A673 (cell line): ENCODE measurements at regions not wholly inside any gene's neighbourhood (a gene's known extent, or its start where the extent isn't known, plus 50 kb on each side); places are given as distances from the start of the nearest gene placed in this dataset.

Source experiments
- BruUV-seq: library from RNA; stranded (reverse); fragments of 400-500 nt; replicated peaks from 2 replicates; lab custom pipeline; 2021; lab: Mats Ljungman, UMichigan
- CTCF ChIA-PET: fragments of 300-600 bp; sonication (Branson Sonifier 250); formaldehyde crosslinking; loops from one replicate; lab custom pipeline; 2022; ENCODE audit warnings: antibody characterized with exemption; lab: Charles Lee
- POLR2A ChIA-PET: fragments of 300-600 bp; sonication (Branson Sonifier 250); formaldehyde crosslinking; loops from one replicate; lab custom pipeline; 2022; ENCODE audit warnings: antibody characterized with exemption; ENCODE audit not compliant: low non-redundant PET; lab: Charles Lee
- DNase-seq: peaks from one replicate; pipeline ENCODE4 v3.0.0-alpha.2; 2015; ENCODE audit warnings: low spot score
- H3K27ac ChIP-seq: fragments of 200-600 bp; sonication (generic); 2 replicates; pipeline ENCODE4 v1.5.1; 2016; ENCODE audit warnings: mixed run types, low read depth, mild to moderate bottlenecking, mixed read lengths, antibody characterized with exemption, low read length; ENCODE audit not compliant: poor library complexity, severe bottlenecking
- H3K27me3 ChIP-seq: fragments of 200-600 bp; sonication (generic); replicated peaks from 2 replicates; pipeline ENCODE4 v1.6.1; 2017; ENCODE audit warnings: mixed run types, low read depth, mild to moderate bottlenecking, mixed read lengths, antibody characterized with exemption, low read length; ENCODE audit not compliant: insufficient read depth, poor library complexity
- H3K36me3 ChIP-seq: fragments of 200-600 bp; sonication (generic); 2 replicates; pipeline ENCODE4 v1.6.1; 2016; ENCODE audit warnings: mixed run types, mild to moderate bottlenecking, mixed read lengths, antibody characterized with exemption, low read length; ENCODE audit not compliant: insufficient read depth, poor library complexity, severe bottlenecking
- H3K4me1 ChIP-seq: fragments of 200-600 bp; sonication (generic); 2 replicates; pipeline ENCODE4 v1.6.1; 2017; ENCODE audit warnings: mixed run types, mild to moderate bottlenecking, mixed read lengths, antibody characterized with exemption, low read length; ENCODE audit not compliant: insufficient read depth, poor library complexity, severe bottlenecking
- H3K4me3 ChIP-seq: fragments of 200-600 bp; sonication (generic); 2 replicates; pipeline ENCODE4 v1.5.1; 2016; ENCODE audit warnings: low read depth, mixed run types, mild to moderate bottlenecking, mixed read lengths, low read length; ENCODE audit not compliant: poor library complexity, severe bottlenecking
- H3K9me3 ChIP-seq: fragments of 200-600 bp; sonication (generic); 2 replicates; pipeline ENCODE4 v1.6.1; 2016; ENCODE audit warnings: mixed run types, low read depth, mild to moderate bottlenecking, mixed read lengths, antibody characterized with exemption, low read length; ENCODE audit not compliant: poor library complexity, severe bottlenecking
- EZH2 ChIP-seq: fragments of 200-600 bp; sonication (generic); IDR thresholded peaks from 2 replicates; pipeline ENCODE4 v1.6.1; 2017; ENCODE audit warnings: borderline replicate concordance, low read depth, mild to moderate bottlenecking, mixed read lengths, antibody characterized with exemption, low read length; ENCODE audit not compliant: poor library complexity, severe bottlenecking
- intact Hi-C: fragments of 100-400 bp; cut with micrococcal nuclease; formaldehyde crosslinking; loops from one replicate; pipeline ENCODE4 v1.10.0; 2022; ENCODE audit not compliant: unreplicated experiment
- TF ChIP-seq, protein P1 (sequence below): fragments of 300-800, 200-600 bp; sonication (generic); conservative IDR thresholded peaks from 2 replicates; pipeline ENCODE4 v1.5.1; 2017; ENCODE audit warnings: low read depth, mild to moderate bottlenecking, antibody characterized with exemption, low read length, moderate library complexity, mixed read lengths

DNA sequence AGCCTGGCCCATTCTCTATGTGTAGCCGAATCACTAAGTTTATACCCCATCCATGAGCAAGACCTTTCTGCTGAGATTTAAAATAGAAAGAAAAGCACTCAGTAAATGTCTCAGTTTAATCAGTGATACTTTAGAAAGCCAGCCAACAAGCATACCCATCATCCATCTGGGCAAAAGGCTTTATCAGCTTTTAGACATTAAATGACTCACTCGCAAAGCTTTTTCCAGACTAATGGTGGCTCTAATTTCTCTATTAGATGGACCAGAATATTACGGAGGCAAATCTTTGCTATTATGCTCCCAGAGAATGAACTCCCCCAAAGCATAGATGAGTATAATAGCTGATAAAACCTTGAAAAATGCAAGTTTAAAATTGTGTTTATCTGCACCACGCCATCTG lies 727.8 kb downstream of the GBE1 start:
- ChIA-PET CTCF (no interaction called here), POLR2A (no interaction called here)
- intact Hi-C loops, result no loop called here
- DNase-seq, result no peak
- Histone ChIP-seq H3K36me3 (no peaks in the 10 kb centered on the region), H3K4me3 (no peak overlapping the region), H3K27me3 (no peaks in the 10 kb centered on the region), H3K9me3 (peaks cover 4% of the 10 kb centered on the region), H3K27ac (no peak overlapping the region), H3K4me1 (no peaks in the 10 kb centered on the region)
- no peak for TF ChIP-seq EZH2
- TF ChIP-seq, protein P1, sequence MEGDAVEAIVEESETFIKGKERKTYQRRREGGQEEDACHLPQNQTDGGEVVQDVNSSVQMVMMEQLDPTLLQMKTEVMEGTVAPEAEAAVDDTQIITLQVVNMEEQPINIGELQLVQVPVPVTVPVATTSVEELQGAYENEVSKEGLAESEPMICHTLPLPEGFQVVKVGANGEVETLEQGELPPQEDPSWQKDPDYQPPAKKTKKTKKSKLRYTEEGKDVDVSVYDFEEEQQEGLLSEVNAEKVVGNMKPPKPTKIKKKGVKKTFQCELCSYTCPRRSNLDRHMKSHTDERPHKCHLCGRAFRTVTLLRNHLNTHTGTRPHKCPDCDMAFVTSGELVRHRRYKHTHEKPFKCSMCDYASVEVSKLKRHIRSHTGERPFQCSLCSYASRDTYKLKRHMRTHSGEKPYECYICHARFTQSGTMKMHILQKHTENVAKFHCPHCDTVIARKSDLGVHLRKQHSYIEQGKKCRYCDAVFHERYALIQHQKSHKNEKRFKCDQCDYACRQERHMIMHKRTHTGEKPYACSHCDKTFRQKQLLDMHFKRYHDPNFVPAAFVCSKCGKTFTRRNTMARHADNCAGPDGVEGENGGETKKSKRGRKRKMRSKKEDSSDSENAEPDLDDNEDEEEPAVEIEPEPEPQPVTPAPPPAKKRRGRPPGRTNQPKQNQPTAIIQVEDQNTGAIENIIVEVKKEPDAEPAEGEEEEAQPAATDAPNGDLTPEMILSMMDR, result no peak
- BruUV-seq, result no TSS peak

DNA sequence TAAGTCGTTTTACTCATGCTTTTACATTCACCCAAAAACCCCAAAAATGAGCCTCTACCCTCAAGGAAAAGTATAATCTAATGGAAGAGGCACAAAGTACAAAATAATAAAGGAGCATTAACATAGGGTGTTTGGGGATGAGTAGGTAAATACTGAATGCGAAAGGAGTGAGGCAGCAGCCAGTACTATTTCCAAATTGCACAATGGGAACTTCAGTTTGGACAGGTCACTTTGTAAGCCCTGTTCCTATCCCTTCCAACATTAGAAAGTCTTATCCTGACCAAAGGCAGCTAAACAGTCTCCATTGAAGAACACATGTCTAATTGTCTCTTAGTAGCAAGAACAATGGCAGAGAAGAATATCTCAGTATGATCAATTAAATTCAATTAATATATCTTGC lies 728.3 kb downstream of the GBE1 start:
- Histone ChIP-seq H3K4me1 (no peaks in the 10 kb centered on the region), H3K9me3 (peaks cover 4% of the 10 kb centered on the region), H3K4me3 (no peak overlapping the region), H3K27ac (no peak overlapping the region), H3K36me3 (no peaks in the 10 kb centered on the region), H3K27me3 (no peaks in the 10 kb centered on the region)
- DNase-seq, result no peak
- ChIA-PET CTCF (no interaction called here), POLR2A (no interaction called here)
- BruUV-seq, result no TSS peak
- intact Hi-C loops, result no loop called here
- TF ChIP-seq EZH2, result no peak
- TF ChIP-seq, protein P1, result no peak

DNA sequence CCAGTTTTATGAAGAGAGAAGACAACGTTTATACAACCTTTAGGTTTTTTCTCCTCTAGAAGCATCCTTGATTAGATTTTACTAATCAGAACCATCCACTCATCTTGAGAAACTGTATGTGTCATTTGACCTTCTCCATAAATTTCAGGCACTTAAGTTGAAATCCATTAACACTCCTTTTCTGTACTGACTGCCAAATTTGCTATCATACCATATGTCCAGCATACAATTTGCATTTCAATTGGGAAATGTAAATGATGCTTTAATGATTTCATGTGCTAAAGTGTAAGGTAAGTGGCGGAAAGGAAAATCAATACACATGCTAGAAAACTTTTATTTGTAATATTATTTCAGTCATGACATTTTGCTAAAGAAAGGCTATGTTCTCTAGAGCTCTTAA lies 731.6 kb downstream of the GBE1 start:
- ChIA-PET POLR2A (no interaction called here), CTCF (no interaction called here)
- TF ChIP-seq EZH2, result no peak
- Histone ChIP-seq H3K9me3 (peaks cover 4% of the 10 kb centered on the region), H3K4me3 (no peak overlapping the region), H3K27ac (no peak overlapping the region), H3K36me3 (no peaks in the 10 kb centered on the region), H3K4me1 (no peaks in the 10 kb centered on the region), H3K27me3 (no peaks in the 10 kb centered on the region)
- intact Hi-C loops, result no loop called here
- no peak for DNase-seq
- BruUV-seq, result no TSS peak

DNA sequence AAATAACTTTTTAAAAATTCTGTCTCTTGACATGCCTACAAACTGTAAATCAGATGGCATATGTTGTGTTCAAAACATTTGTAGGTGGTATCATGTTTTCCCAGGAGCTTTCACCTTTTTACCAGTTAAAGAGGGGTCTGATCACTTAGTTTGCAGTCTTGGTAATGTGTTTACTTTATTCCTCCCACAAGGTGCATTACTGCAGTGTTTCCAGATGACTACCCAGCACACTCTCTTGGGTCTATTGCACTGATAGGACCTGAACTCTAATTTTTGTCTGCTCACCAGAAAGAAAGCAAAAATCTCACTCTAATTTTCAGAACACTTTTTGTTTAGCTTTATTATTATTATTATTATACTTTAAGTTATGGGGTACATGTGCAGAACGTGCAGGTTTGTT lies 734.1 kb downstream of the GBE1 start:
- POLR2A ChIA-PET, result no interaction called here

More for the DNA sequence above, 734.1 kb downstream of the GBE1 start:
- no peak for DNase-seq
- Histone ChIP-seq H3K4me3 (no peak overlapping the region), H3K27ac (no peak overlapping the region), H3K9me3 (peaks cover 4% of the 10 kb centered on the region), H3K4me1 (no peaks in the 10 kb centered on the region), H3K27me3 (no peaks in the 10 kb centered on the region), H3K36me3 (no peaks in the 10 kb centered on the region)
- CTCF ChIA-PET, result no interaction called here
- no peak for TF ChIP-seq EZH2
- TF ChIP-seq, protein P1, result no peak
- intact Hi-C loops, result no loop called here
- no TSS peak for BruUV-seq
